Neural crest cell (in vitro differentiated cells): ENCODE measurements at regions not wholly inside any gene's neighbourhood (a gene's known extent, or its start where the extent isn't known, plus 50 kb on each side); places are given as distances from the start of the nearest gene placed in this dataset.

Experiments
- DNase-seq: peaks from one replicate; pipeline ENCODE4 v3.0.0; 2021; ENCODE audit warnings: low read depth, mixed read lengths, low spot score
- H3K27ac Mint-ChIP-seq: one replicate; pipeline ENCODE4 v1.8.0; 2021; ENCODE audit warnings: mild to moderate bottlenecking, mixed read lengths; ENCODE audit not compliant: unreplicated experiment
- H3K27me3 Mint-ChIP-seq: 2 replicates; pipeline ENCODE4 v1.8.0; 2021; ENCODE audit warnings: low read depth, mild to moderate bottlenecking, mixed read lengths
- H3K36me3 Mint-ChIP-seq: 2 replicates; pipeline ENCODE4 v1.8.0; 2021; ENCODE audit warnings: low read depth, mild to moderate bottlenecking, mixed read lengths
- H3K4me1 Mint-ChIP-seq: 2 replicates; pipeline ENCODE4 v1.8.0; 2021; ENCODE audit warnings: mixed read lengths
- H3K4me3 Mint-ChIP-seq: one replicate; pipeline ENCODE4 v1.8.0; 2021; ENCODE audit warnings: mild to moderate bottlenecking, mixed read lengths
- H3K9me3 Mint-ChIP-seq: 2 replicates; pipeline ENCODE4 v1.8.0; 2021; ENCODE audit warnings: mixed read lengths
- CTCF ChIP-seq: fragments of 200-600 bp; sonication (generic); conservative IDR thresholded peaks from 2 replicates; pipeline ENCODE4 v1.5.0; 2021; ENCODE audit warnings: antibody characterized with exemption, mild to moderate bottlenecking

DNA sequence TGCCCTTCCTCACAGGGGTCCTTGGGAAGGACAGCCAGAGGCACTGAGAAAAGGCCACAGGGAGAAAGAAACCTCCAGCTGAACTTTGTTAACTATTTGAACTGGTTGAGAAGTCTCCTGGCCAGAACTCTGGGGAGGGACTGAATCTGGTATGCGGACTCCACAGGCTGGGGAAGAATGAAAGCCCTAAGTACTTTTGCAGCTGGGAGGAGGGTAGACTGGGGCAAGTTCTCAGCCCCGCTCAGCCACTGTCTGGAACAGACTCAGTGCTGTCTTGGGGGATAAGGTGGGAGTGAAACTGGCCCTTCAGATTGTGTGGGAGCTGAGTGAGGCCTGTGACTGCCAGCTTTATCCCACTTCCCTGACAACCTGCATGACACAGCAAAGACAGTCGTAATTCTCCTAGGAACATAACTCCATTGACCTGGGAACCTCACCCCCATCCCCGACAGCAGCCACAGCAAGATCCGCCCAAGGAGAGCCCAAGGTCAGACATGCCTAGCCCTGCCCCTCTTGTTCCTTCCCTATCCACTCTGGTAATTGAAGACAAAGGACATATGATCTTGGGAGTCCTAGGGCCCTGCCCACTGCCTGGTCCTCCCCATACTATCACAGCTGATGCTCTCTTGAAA, 475.1 kb upstream of the CNTN5 start:
- no peaks in the 10 kb centered on the region for H3K36me3 Mint-ChIP-seq
- no peak overlapping the region for H3K27ac Mint-ChIP-seq
- DNase-seq, result no peak
- H3K9me3 Mint-ChIP-seq, result peaks cover 13% of the 10 kb centered on the region
- H3K4me1 Mint-ChIP-seq, result no peaks in the 10 kb centered on the region
- H3K27me3 Mint-ChIP-seq, result no peaks in the 10 kb centered on the region
- TF ChIP-seq CTCF, result no peak
- no peak overlapping the region for H3K4me3 Mint-ChIP-seq

GRCh38 chr11:98549571-98549970, 471.2 kb upstream of the CNTN5 start:
- Mint-ChIP-seq H3K9me3 (peaks cover 16% of the 10 kb centered on the region), H3K4me3 (no peak overlapping the region), H3K36me3 (no peaks in the 10 kb centered on the region), H3K27ac (no peak overlapping the region), H3K27me3 (no peaks in the 10 kb centered on the region), H3K4me1 (peaks cover 4% of the 10 kb centered on the region)
- DNase-seq, result no peak
- TF ChIP-seq CTCF, result no peak

DNA sequence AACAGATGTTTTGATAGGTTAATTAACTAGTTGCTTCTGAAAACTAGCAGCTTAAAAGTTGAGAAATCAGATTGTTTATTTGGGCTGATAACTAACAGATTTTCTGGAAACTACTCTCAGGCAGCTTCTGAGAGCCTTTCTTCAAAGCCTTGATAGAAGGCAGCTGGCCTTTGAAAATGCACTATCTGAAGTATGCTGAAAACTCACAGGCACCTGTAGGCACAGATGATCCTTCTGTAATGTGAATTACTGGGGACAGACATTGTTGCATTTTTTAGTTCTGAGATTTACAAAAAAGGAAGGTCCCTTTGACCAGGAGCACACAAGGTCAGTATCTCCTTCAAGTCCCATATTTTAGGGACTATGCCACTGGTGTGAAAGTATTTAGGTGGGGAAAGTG, 460.8 kb upstream of the CNTN5 start:
- Mint-ChIP-seq H3K27ac (no peak overlapping the region), H3K9me3 (no peaks in the 10 kb centered on the region), H3K4me3 (no peak overlapping the region), H3K4me1 (peaks cover 10% of the 10 kb centered on the region), H3K36me3 (no peaks in the 10 kb centered on the region), H3K27me3 (no peaks in the 10 kb centered on the region)
- DNase-seq, result no peak
- TF ChIP-seq CTCF, result no peak

- no peak overlapping the region for H3K4me3 Mint-ChIP-seq
- no peak for DNase-seq
These were observed 459.5 kb upstream of the CNTN5 start for GRCh38 chr11:98561252-98561651.

DNA sequence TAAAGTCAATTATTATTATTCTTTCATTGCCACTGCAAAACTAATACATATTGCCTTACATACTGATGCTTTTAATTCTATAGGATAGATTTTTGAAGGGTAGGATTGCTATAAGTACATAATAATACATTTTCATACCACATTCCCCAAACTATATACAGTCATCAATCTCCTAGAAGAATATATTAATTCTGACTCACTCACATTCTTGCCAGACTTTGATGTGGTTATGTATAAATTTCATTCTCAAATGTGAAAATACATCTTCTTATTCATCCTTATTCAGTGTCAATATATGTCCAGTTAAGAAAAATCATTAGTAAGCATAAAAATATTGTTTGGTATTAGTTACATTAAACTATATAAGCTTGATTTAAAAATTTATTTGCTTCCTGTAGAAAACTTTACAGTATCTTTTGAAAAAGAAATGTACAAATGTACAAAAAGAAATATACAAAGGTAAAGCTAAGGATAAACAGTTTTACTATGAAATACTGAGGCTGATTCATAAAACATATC, 458.8 kb upstream of the CNTN5 start:
- Mint-ChIP-seq H3K27me3 (no peaks in the 10 kb centered on the region), H3K4me1 (peaks cover 15% of the 10 kb centered on the region), H3K36me3 (no peaks in the 10 kb centered on the region), H3K9me3 (no peaks in the 10 kb centered on the region), H3K4me3 (no peak overlapping the region), H3K27ac (no peak overlapping the region)
- no peak for DNase-seq
- no peak for TF ChIP-seq CTCF

More at GRCh38 chr11:98561252-98561651, 459.5 kb upstream of the CNTN5 start:
- H3K36me3 Mint-ChIP-seq, result no peaks in the 10 kb centered on the region
- H3K27me3 Mint-ChIP-seq, result no peaks in the 10 kb centered on the region
- TF ChIP-seq CTCF, result no peak
- no peaks in the 10 kb centered on the region for H3K9me3 Mint-ChIP-seq
- H3K4me1 Mint-ChIP-seq, result peaks cover 15% of the 10 kb centered on the region
- no peak overlapping the region for H3K27ac Mint-ChIP-seq
